GM12873 (cell line): ENCODE measurements at regions not wholly inside any gene's neighbourhood (a gene's known extent, or its start where the extent isn't known, plus 50 kb on each side); places are given as distances from the start of the nearest gene placed in this dataset.

Source experiments
- CTCF ChIP-seq: IDR thresholded peaks from 2 replicates; pipeline ENCODE4 v1.5.1; 2012; ENCODE audit warnings: low read depth, mild to moderate bottlenecking, moderate library complexity, low read length, control low read depth; ENCODE audit not compliant: insufficient read depth; ENCODE audit errors: missing control alignments

DNA sequence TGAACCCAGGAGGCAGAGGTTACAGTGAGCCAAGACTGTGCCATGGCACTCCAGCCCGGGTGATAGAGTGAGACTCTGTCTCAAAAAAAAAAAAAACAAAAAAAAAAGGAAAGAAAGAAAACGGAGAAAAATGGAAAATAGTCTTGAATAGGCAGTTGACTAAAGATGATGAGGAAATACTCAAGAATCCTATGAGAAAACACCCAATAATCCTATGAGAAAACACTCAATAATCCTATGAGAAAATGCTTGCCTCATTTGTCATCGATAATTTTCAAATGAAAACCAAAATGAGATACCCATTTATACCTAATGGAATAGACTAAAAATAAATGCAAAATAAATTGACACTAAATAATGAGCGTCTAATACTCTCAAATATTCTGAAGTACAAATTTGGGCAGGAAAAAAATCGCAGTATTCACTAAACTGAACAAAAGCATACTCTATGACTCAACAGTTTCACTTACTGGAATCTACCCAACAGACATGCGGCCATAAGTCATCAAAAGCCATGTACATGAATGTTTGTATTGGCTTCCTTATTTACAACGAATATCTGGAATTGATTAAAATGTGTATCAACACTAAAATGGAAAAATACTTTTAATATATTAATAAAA is 733.9 kb upstream of the CHRM3 start:
- TF ChIP-seq CTCF: no peak

DNA sequence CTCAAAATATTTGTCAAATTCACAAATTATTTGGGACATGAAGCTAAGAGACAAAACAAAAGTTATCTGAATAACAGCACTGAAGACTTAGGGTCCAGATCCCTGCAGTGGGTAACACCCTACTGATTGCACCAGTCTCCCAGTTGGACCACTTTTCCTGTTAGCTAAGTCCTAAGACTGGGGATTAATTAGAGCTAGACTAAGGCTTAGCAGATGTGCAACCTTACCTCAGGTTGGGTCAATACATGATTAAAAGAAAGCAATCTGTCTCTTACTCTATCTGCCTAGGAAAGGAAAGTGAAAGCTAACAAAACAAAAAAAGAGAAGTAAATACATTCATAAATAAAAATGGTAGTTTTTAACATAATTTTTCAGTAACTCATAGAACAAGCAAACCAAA is 737.2 kb upstream of the CHRM3 start:
- TF ChIP-seq CTCF: no peak

DNA sequence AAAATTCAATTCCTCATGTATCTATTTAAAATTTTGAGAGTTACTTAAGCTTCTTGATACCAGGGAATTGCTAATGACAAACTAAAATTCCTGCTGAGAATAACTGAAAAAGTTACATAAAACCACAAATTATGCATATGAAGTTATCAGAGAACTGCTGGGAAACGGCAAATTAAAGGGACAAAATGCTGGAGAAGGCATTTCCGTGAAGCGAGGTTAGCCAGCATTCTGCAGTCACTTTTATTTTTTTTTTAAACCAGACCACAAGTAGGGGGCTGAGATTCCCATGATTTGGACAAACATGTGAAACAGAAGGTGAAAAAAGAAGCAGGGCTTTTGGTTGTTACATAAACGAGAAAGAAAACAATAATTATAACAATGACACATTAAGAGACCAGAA is 737.6 kb upstream of the CHRM3 start:
- no peak for TF ChIP-seq CTCF

GRCh38 chr1:238648296-238648695 is 738.1 kb upstream of the CHRM3 start:
- TF ChIP-seq CTCF: no peak

DNA sequence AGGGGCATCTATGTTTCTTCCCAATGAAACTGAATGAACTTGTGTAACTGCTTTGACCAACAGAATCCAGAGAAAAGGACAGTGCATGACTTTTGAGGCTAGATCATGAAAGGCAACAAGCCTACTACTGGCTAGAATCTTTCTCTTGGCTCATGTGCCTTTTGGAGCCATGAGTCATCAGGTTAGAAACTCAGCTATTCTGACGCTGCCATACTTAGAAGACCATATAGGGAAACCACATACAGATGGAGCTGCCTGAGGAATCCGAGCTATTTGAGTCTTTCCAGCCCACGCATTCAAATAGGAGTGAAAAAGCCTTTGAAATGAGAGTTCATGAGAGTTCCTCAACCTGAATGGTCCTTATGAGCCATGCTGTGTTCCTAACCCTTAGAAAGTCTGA is 738.5 kb upstream of the CHRM3 start:
- TF ChIP-seq CTCF: no peak

- TF ChIP-seq CTCF: no peak
Measured at GRCh38 chr1:238642231-238642630, 744.1 kb upstream of the CHRM3 start.

GRCh38 chr1:238639861-238640260 is 746.5 kb upstream of the CHRM3 start:
- TF ChIP-seq CTCF: no peak
